Inflammatory macrophage (primary cell): ENCODE measurements at regions not wholly inside any gene's neighbourhood (a gene's known extent, or its start where the extent isn't known, plus 50 kb on each side); places are given as distances from the start of the nearest gene placed in this dataset.

Experiments used
- DNase-seq, 2 donors: peaks; one replicate each; pipeline ENCODE4 v3.0.0-alpha.2; 2020 to 2022

- no peak for DNase-seq
These were observed 217.6 kb upstream of the TOPAZ1 start for GRCh38 chr3:44023961-44024593.

- DNase-seq, result no peak
These were observed 215.3 kb upstream of the TOPAZ1 start for GRCh38 chr3:44026220-44026865.

- no peak for DNase-seq
These were observed 212.6 kb upstream of the TOPAZ1 start for GRCh38 chr3:44029100-44029499.

- DNase-seq, result no peak
These were observed 211.4 kb upstream of the TOPAZ1 start for GRCh38 chr3:44030285-44030684.

GRCh38 chr3:44030687-44031305, 210.9 kb upstream of the TOPAZ1 start:
- DNase-seq, result no peak

- DNase-seq, result no peak
These were observed 210.0 kb upstream of the TOPAZ1 start for GRCh38 chr3:44031387-44032380.

GRCh38 chr3:44032487-44032886, 209.2 kb upstream of the TOPAZ1 start:
- no peak for DNase-seq

- DNase-seq, result no peak
These were observed 208.6 kb upstream of the TOPAZ1 start for GRCh38 chr3:44033123-44033522.

GRCh38 chr3:44036850-44037249, 204.8 kb upstream of the TOPAZ1 start:
- peak in 1 of 2 donors; percentile 44 for DNase-seq

- no peak for DNase-seq
These were observed 202.7 kb upstream of the TOPAZ1 start for GRCh38 chr3:44039006-44039405.

- no peak for DNase-seq
These were observed 200.0 kb upstream of the TOPAZ1 start for GRCh38 chr3:44041726-44042125.

- no peak for DNase-seq
These were observed 198.9 kb upstream of the TOPAZ1 start for GRCh38 chr3:44042772-44043171.

- DNase-seq, result peak; percentile 73 to 80
These were observed 196.0 kb upstream of the TOPAZ1 start for GRCh38 chr3:44045476-44046275.

GRCh38 chr3:44047796-44048195, 193.9 kb upstream of the TOPAZ1 start:
- DNase-seq, result no peak

GRCh38 chr3:44048196-44048924, 193.3 kb upstream of the TOPAZ1 start:
- no peak for DNase-seq

GRCh38 chr3:44048949-44049348, 192.7 kb upstream of the TOPAZ1 start:
- DNase-seq, result no peak

GRCh38 chr3:44050101-44050500, 191.6 kb upstream of the TOPAZ1 start:
- DNase-seq, result no peak

- no peak for DNase-seq
These were observed 190.8 kb upstream of the TOPAZ1 start for GRCh38 chr3:44050867-44051266.

- DNase-seq, result no peak
These were observed 185.7 kb upstream of the TOPAZ1 start for GRCh38 chr3:44055951-44056350.

GRCh38 chr3:44056446-44057240, 185.0 kb upstream of the TOPAZ1 start:
- DNase-seq, result no peak
